ENCODE measurements at regions not wholly inside any gene's neighbourhood (a gene's known extent, or its start where the extent isn't known, plus 50 kb on each side); places are given as distances from the start of the nearest gene placed in this dataset.

GRCh38 chr17:54270499-54270898 is 447.8 kb downstream of the KIF2B start:
- TF ChIP-seq POLR2AphosphoS5 (IDR thresholded peaks at IDR 0.05) = no peak
- no peak for TF ChIP-seq POLR2A (IDR thresholded peaks at IDR 0.05)
- TF ChIP-seq, protein P1, sequence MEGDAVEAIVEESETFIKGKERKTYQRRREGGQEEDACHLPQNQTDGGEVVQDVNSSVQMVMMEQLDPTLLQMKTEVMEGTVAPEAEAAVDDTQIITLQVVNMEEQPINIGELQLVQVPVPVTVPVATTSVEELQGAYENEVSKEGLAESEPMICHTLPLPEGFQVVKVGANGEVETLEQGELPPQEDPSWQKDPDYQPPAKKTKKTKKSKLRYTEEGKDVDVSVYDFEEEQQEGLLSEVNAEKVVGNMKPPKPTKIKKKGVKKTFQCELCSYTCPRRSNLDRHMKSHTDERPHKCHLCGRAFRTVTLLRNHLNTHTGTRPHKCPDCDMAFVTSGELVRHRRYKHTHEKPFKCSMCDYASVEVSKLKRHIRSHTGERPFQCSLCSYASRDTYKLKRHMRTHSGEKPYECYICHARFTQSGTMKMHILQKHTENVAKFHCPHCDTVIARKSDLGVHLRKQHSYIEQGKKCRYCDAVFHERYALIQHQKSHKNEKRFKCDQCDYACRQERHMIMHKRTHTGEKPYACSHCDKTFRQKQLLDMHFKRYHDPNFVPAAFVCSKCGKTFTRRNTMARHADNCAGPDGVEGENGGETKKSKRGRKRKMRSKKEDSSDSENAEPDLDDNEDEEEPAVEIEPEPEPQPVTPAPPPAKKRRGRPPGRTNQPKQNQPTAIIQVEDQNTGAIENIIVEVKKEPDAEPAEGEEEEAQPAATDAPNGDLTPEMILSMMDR (IDR thresholded peaks at IDR 0.05) = no peak
- TF ChIP-seq EP300 (IDR thresholded peaks at IDR 0.05) = no peak
